IMR-90 (cell line): ENCODE measurements at regions not wholly inside any gene's neighbourhood (a gene's known extent, or its start where the extent isn't known, plus 50 kb on each side); places are given as distances from the start of the nearest gene placed in this dataset.

Experiments used
- BHLHE40 ChIP-seq: fragments of 150-350 bp; IDR thresholded peaks from 2 replicates; pipeline ENCODE4 v1.6.1; 2016; ENCODE audit warnings: mild to moderate bottlenecking, low read depth, low read length
- CEBPB ChIP-seq: IDR thresholded peaks from 2 replicates; pipeline ENCODE4 v1.6.1; 2012; ENCODE audit warnings: low read depth, low read length, improper control_type of control experiment
- FOS ChIP-seq: fragments of 150-350 bp; IDR thresholded peaks from 2 replicates; pipeline ENCODE4 v1.6.1; 2016; ENCODE audit warnings: low read depth, low read length
- MAFK ChIP-seq: IDR thresholded peaks from 2 replicates; pipeline ENCODE4 v1.6.1; 2012; ENCODE audit warnings: low read depth, low read length, improper control_type of control experiment
- MAZ ChIP-seq: IDR thresholded peaks from 2 replicates; pipeline ENCODE4 v1.6.1; 2012; ENCODE audit warnings: low read depth, mild to moderate bottlenecking, low read length, improper control_type of control experiment, moderate library complexity, borderline replicate concordance
- MXI1 ChIP-seq: IDR thresholded peaks from 2 replicates; pipeline ENCODE4 v1.6.1; 2012; ENCODE audit warnings: low read depth, mild to moderate bottlenecking, low read length, moderate library complexity, borderline replicate concordance
- POLR2A ChIP-seq: IDR thresholded peaks from 2 replicates; pipeline ENCODE4 v1.6.1; 2012; ENCODE audit warnings: mild to moderate bottlenecking, low read depth, low read length
- RAD21 ChIP-seq: IDR thresholded peaks from 2 replicates; pipeline ENCODE4 v1.6.1; 2012; ENCODE audit warnings: low read length, improper control_type of control experiment
- RCOR1 ChIP-seq: IDR thresholded peaks from 2 replicates; pipeline ENCODE4 v1.6.1; 2012; ENCODE audit warnings: mild to moderate bottlenecking, low read length, improper control_type of control experiment; ENCODE audit not compliant: insufficient replicate concordance
- RFX5 ChIP-seq: IDR thresholded peaks from 2 replicates; pipeline ENCODE4 v1.8.0; 2012; ENCODE audit warnings: low read depth, mild to moderate bottlenecking, low read length, moderate library complexity
- SMC3 ChIP-seq: fragments of 150-350 bp; IDR thresholded peaks from 2 replicates; pipeline ENCODE4 v1.6.1; 2016; ENCODE audit warnings: low read depth, mild to moderate bottlenecking, antibody characterized with exemption, low read length, moderate library complexity
- USF2 ChIP-seq: fragments of 150-350 bp; IDR thresholded peaks from 2 replicates; pipeline ENCODE4 v1.6.1; 2017; ENCODE audit warnings: mild to moderate bottlenecking, antibody characterized with exemption, low read length, low read depth
- TF ChIP-seq, protein P1 (sequence below): conservative IDR thresholded peaks from 2 replicates; pipeline ENCODE4 v1.5.1; 2012; ENCODE audit warnings: mild to moderate bottlenecking, low read depth, low read length, improper control_type of control experiment
- TF ChIP-seq, protein P2 (sequence below): fragments of 150-350 bp; IDR thresholded peaks from 2 replicates; pipeline ENCODE4 v1.6.1; 2016; ENCODE audit warnings: low read depth, mild to moderate bottlenecking, low read length, moderate library complexity, borderline replicate concordance

GRCh38 chr11:115083144-115083806, 404.9 kb downstream of the NXPE2 start:
- TF ChIP-seq, protein P1, sequence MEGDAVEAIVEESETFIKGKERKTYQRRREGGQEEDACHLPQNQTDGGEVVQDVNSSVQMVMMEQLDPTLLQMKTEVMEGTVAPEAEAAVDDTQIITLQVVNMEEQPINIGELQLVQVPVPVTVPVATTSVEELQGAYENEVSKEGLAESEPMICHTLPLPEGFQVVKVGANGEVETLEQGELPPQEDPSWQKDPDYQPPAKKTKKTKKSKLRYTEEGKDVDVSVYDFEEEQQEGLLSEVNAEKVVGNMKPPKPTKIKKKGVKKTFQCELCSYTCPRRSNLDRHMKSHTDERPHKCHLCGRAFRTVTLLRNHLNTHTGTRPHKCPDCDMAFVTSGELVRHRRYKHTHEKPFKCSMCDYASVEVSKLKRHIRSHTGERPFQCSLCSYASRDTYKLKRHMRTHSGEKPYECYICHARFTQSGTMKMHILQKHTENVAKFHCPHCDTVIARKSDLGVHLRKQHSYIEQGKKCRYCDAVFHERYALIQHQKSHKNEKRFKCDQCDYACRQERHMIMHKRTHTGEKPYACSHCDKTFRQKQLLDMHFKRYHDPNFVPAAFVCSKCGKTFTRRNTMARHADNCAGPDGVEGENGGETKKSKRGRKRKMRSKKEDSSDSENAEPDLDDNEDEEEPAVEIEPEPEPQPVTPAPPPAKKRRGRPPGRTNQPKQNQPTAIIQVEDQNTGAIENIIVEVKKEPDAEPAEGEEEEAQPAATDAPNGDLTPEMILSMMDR = no peak
- TF ChIP-seq MAFK = no peak
- no peak for TF ChIP-seq SMC3
- no peak for TF ChIP-seq FOS
- no peak for TF ChIP-seq POLR2A
- no peak for TF ChIP-seq MAZ
- no peak for TF ChIP-seq RCOR1
- no peak for TF ChIP-seq USF2
- TF ChIP-seq MXI1 = no peak
- TF ChIP-seq, protein P2, sequence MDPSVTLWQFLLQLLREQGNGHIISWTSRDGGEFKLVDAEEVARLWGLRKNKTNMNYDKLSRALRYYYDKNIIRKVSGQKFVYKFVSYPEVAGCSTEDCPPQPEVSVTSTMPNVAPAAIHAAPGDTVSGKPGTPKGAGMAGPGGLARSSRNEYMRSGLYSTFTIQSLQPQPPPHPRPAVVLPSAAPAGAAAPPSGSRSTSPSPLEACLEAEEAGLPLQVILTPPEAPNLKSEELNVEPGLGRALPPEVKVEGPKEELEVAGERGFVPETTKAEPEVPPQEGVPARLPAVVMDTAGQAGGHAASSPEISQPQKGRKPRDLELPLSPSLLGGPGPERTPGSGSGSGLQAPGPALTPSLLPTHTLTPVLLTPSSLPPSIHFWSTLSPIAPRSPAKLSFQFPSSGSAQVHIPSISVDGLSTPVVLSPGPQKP = no peak
- TF ChIP-seq RAD21 = no peak
- TF ChIP-seq RFX5 = no peak
- no peak for TF ChIP-seq CEBPB
- no peak for TF ChIP-seq BHLHE40
